ENCODE measurements at regions not wholly inside any gene's neighbourhood (a gene's known extent, or its start where the extent isn't known, plus 50 kb on each side); places are given as distances from the start of the nearest gene placed in this dataset.
A peak's percentile ranks its signal among the peaks of the same experiment; 100 is the strongest.
"Not testable (repeated sequence)": the region's sequence is repeated elsewhere in the genome, so short reads cannot be mapped to it uniquely, and the experiment has no call there.

- TF ChIP-seq POLR2AphosphoS5 (IDR thresholded peaks at IDR 0.05; ENCODE audit: low read depth) = no peak
Observed at GRCh38 chr2:166768393-166769123, 119.7 kb upstream of the XIRP2 start (continued).

GRCh38 chr2:166766769-166767322 lies 121.4 kb upstream of the XIRP2 start:
- H3K27ac Mint-ChIP-seq; H4K20me1 ChIP-seq (replicated peaks; ENCODE audit: insufficient read depth); H3K36me3 ChIP-seq (ENCODE audit: insufficient read depth); H3K27me3 ChIP-seq (ENCODE audit: insufficient read depth); H3K27ac ChIP-seq (ENCODE audit: low read depth); H3K9me2 ChIP-seq (ENCODE audit: insufficient read depth); H3K9me3 Mint-ChIP-seq; H3K79me2 ChIP-seq (replicated peaks; ENCODE audit: insufficient read depth); ATAC-seq; H3K4me3 ChIP-seq; H3F3A ChIP-seq (replicated peaks; ENCODE audit: low read depth); H2AFZ ChIP-seq; DNase-seq (ENCODE audit: low spot score); H3K4me3 Mint-ChIP-seq; H3K27me3 Mint-ChIP-seq (ENCODE audit: insufficient read depth, low read depth, poor library complexity): not testable (repeated sequence)
- Histone ChIP-seq H3K4me1 (ENCODE audit: insufficient read depth) (peaks cover 33% of the 10 kb centered on the region), H3K4me2 (peak overlapping the region; percentile 27; the same call in 1 of the 2 replicates)
- Mint-ChIP-seq H3K4me1 (peaks cover 29% of the 10 kb centered on the region), H3K36me3 (ENCODE audit: low read depth) (peaks cover 12% of the 10 kb centered on the region; the same call in 1 of the 3 replicates)

- H3K4me1 Mint-ChIP-seq = peaks cover 24% of the 10 kb centered on the region
- no peaks in the 10 kb centered on the region for H3K79me2 ChIP-seq (replicated peaks; ENCODE audit: insufficient read depth)
- no peaks in the 10 kb centered on the region; the same call in 1 of the 3 replicates for H3K9me3 Mint-ChIP-seq
- no peaks in the 10 kb centered on the region for H3K36me3 ChIP-seq (ENCODE audit: insufficient read depth)
- H3K36me3 Mint-ChIP-seq (ENCODE audit: low read depth) = peaks cover 12% of the 10 kb centered on the region; the same call in 1 of the 3 replicates
- no peaks in the 10 kb centered on the region for H3K27me3 ChIP-seq (ENCODE audit: insufficient read depth)
- H3K27me3 Mint-ChIP-seq (ENCODE audit: insufficient read depth, low read depth, poor library complexity) = peaks cover 5% of the 10 kb centered on the region
- H3F3A ChIP-seq (replicated peaks; ENCODE audit: low read depth) = no peaks in the 10 kb centered on the region
- H3K4me3 Mint-ChIP-seq = no peak overlapping the region
- H3K27ac ChIP-seq (ENCODE audit: low read depth) = no peak overlapping the region
- H2AFZ ChIP-seq = peak overlapping the region; percentile 14
- peak overlapping the region; percentile 27; the same call in 1 of the 2 replicates for H3K4me2 ChIP-seq
- no peak overlapping the region for H3K4me3 ChIP-seq
- H3K27ac Mint-ChIP-seq = no peak overlapping the region
- DNase-seq (ENCODE audit: low spot score) (peak; percentile 37), ATAC-seq (peak; percentile 43)
- no peaks in the 10 kb centered on the region for H4K20me1 ChIP-seq (replicated peaks; ENCODE audit: insufficient read depth)
- H3K4me1 ChIP-seq (ENCODE audit: insufficient read depth) = peaks cover 28% of the 10 kb centered on the region
- H3K9me2 ChIP-seq (ENCODE audit: insufficient read depth) = no peaks in the 10 kb centered on the region
- TF ChIP-seq POLR2AphosphoS5 (IDR thresholded peaks at IDR 0.05; ENCODE audit: low read depth) (no peak), ETS1 (IDR thresholded peaks at IDR 0.05) (no peak), EZH2 (IDR thresholded peaks at IDR 0.05; ENCODE audit: low read depth, unreplicated experiment) (no peak), ZNF462 (CRISPR knock-in tag; IDR thresholded peaks at IDR 0.05) (no peak), NANOG (IDR thresholded peaks at IDR 0.05; ENCODE audit: borderline replicate concordance) (no peak), STAT1 (IDR thresholded peaks at IDR 0.05; ENCODE audit: unreplicated experiment) (no peak), JUNB (IDR thresholded peaks at IDR 0.05; ENCODE audit: unreplicated experiment) (no peak), CTCF (conservative IDR thresholded peaks at IDR 0.05; ENCODE audit: low read depth in 2 of 2) (no peak)
Observed at GRCh38 chr2:166766220-166766619, 122.1 kb upstream of the XIRP2 start.

Measured in GM23338 (cell line).